BJ (cell line): ENCODE measurements at regions not wholly inside any gene's neighbourhood (a gene's known extent, or its start where the extent isn't known, plus 50 kb on each side); places are given as distances from the start of the nearest gene placed in this dataset.

Experiments
- CTCF ChIA-PET: fragments of 350-600 bp; formaldehyde crosslinking; extraction: SDS; loops from one replicate; lab custom pipeline; 2021; ENCODE audit warnings: antibody characterized with exemption, inconsistent platforms; lab: Yijun Ruan, JAX
- POLR2A ChIA-PET: fragments of 300-600 bp; sonication (Branson Sonifier 250); formaldehyde crosslinking; extraction: SDS; loops from one replicate; lab custom pipeline; 2021; ENCODE audit warnings: antibody characterized with exemption; lab: Charles Lee
- DNase-seq: peaks from one replicate; pipeline ENCODE4 v3.0.0-alpha.2; 2011; ENCODE audit warnings: low read depth
- H3K27me3 ChIP-seq: 2 replicates; pipeline ENCODE4 v1.6.0; 2011; ENCODE audit warnings: low read length; ENCODE audit not compliant: control insufficient read depth, insufficient read depth
- H3K36me3 ChIP-seq: 2 replicates; pipeline ENCODE4 v1.5.1; 2011; ENCODE audit warnings: low read length; ENCODE audit not compliant: control insufficient read depth, insufficient read depth
- H3K4me3 ChIP-seq: 2 replicates; pipeline ENCODE4 v1.5.1; 2011; ENCODE audit warnings: low read depth, mild to moderate bottlenecking, control low read depth, low read length
- CTCF ChIP-seq: IDR thresholded peaks from 2 replicates; pipeline ENCODE4 v1.5.1; 2011; ENCODE audit warnings: low read depth, mild to moderate bottlenecking, control low read depth, inconsistent platforms, low read length, moderate library complexity; ENCODE audit not compliant: insufficient read depth

GRCh38 chr5:120298981-120299380 lies 165.1 kb upstream of the PRR16 start:
- ChIA-PET POLR2A (no interaction called here), CTCF (no interaction called here)
- Histone ChIP-seq H3K36me3 (no peaks in the 10 kb centered on the region), H3K4me3 (no peak overlapping the region), H3K27me3 (no peaks in the 10 kb centered on the region)
- TF ChIP-seq CTCF = no peak
- no peak for DNase-seq

GRCh38 chr5:120304663-120305062 lies 159.4 kb upstream of the PRR16 start:
- Histone ChIP-seq H3K27me3 (no peaks in the 10 kb centered on the region), H3K36me3 (no peaks in the 10 kb centered on the region), H3K4me3 (no peak overlapping the region)
- POLR2A ChIA-PET = no interaction called here
- peak; percentile 77 for DNase-seq
- CTCF ChIA-PET = interaction anchor here (1.1 kb wide), 1 partner anchor 248 kb away, joined by 3 read pairs; no protein-coding TSS in a partner anchor
- no peak for TF ChIP-seq CTCF

GRCh38 chr5:120306303-120306702 lies 157.8 kb upstream of the PRR16 start:
- no peak for DNase-seq
- H3K36me3 ChIP-seq = no peaks in the 10 kb centered on the region
- TF ChIP-seq CTCF = no peak
- no peak overlapping the region for H3K4me3 ChIP-seq
- POLR2A ChIA-PET = no interaction called here
- no peaks in the 10 kb centered on the region for H3K27me3 ChIP-seq
- CTCF ChIA-PET = no interaction called here

- no peaks in the 10 kb centered on the region for H3K27me3 ChIP-seq
- H3K36me3 ChIP-seq = no peaks in the 10 kb centered on the region
- H3K4me3 ChIP-seq = no peak overlapping the region
- DNase-seq = no peak
- ChIA-PET CTCF (no interaction called here), POLR2A (no interaction called here)
- no peak for TF ChIP-seq CTCF
Measured at GRCh38 chr5:120314191-120314590, 149.9 kb upstream of the PRR16 start.

GRCh38 chr5:120320626-120321025 lies 143.5 kb upstream of the PRR16 start:
- CTCF ChIA-PET = no interaction called here
- POLR2A ChIA-PET = no interaction called here
- Histone ChIP-seq H3K4me3 (no peak overlapping the region), H3K36me3 (no peaks in the 10 kb centered on the region), H3K27me3 (no peaks in the 10 kb centered on the region)
- no peak for DNase-seq
- no peak for TF ChIP-seq CTCF
